ENCODE measurements at regions not wholly inside any gene's neighbourhood (a gene's known extent, or its start where the extent isn't known, plus 50 kb on each side); places are given as distances from the start of the nearest gene placed in this dataset.
"Not testable (repeated sequence)": the region's sequence is repeated elsewhere in the genome, so short reads cannot be mapped to it uniquely, and the experiment has no call there.

DNA sequence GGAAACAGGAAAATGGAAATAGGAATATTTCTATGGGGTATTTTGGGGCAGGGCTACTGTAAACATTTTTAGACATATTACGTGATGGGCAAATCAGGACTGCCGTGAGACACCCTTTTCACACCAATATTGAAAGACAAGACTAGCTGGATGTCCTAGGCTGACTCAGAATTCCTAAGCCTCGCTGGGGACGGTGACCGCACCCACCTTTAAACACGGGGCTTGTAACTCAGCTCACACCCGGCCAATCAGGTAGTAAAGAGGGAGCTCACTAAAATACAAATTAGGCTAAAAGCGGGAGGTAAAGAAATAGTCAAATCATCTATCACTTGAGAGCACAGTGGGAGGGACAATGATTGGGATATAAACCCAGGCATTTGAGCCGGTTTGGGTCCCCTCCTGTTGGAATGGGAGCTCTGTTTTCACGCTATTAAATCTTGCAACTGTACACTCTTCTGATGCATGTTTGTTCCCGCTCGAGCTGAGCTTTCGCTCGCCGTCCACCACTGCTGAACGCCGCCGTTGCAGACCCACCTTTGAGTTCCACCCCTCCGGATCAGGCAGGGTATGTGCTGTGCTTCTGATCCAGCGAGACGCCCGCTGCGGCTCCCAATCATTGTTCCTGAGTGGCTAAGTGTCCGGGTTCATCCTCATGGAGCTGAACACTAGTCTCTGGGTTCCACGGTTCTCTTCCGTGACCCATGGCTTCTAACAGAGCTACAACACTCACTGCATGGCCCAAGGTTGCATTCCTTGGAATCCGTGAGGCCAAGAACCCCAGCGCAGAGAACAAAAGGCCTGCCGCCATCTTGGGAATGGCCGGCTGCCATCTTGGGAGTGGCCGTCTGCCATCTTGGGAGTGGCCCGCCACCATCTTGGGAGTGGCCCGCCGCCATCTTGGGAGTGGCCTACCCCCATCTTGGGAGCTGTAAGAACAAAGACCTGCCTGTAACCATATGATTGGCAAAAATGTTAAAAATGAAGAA lies 152.6 kb downstream of the CRLF2 start:
- no peak for DNase-seq (ENCODE audit: low spot score in 2 of 2)
- no peaks in the 10 kb centered on the region for H3K4me1 ChIP-seq
- peaks cover 22 to 24% of the 10 kb centered on the region in 2 donors for H3K9me3 ChIP-seq
- intact Hi-C loops (cut with DNase I; ENCODE audit: low total_unique reads), result no loop called here
- H3K27me3 ChIP-seq, result no peaks in the 10 kb centered on the region
- no peak overlapping the region for H3K27ac ChIP-seq
- no peaks in the 10 kb centered on the region for H3K36me3 ChIP-seq
- TF ChIP-seq POLR2A (IDR thresholded peaks at IDR 0.05) (no peak), POLR2AphosphoS5 (IDR thresholded peaks at IDR 0.05) (no peak)
- TF ChIP-seq, protein P1, sequence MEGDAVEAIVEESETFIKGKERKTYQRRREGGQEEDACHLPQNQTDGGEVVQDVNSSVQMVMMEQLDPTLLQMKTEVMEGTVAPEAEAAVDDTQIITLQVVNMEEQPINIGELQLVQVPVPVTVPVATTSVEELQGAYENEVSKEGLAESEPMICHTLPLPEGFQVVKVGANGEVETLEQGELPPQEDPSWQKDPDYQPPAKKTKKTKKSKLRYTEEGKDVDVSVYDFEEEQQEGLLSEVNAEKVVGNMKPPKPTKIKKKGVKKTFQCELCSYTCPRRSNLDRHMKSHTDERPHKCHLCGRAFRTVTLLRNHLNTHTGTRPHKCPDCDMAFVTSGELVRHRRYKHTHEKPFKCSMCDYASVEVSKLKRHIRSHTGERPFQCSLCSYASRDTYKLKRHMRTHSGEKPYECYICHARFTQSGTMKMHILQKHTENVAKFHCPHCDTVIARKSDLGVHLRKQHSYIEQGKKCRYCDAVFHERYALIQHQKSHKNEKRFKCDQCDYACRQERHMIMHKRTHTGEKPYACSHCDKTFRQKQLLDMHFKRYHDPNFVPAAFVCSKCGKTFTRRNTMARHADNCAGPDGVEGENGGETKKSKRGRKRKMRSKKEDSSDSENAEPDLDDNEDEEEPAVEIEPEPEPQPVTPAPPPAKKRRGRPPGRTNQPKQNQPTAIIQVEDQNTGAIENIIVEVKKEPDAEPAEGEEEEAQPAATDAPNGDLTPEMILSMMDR (IDR thresholded peaks at IDR 0.05), result no peak
- no peak overlapping the region for H3K4me3 ChIP-seq

DNA sequence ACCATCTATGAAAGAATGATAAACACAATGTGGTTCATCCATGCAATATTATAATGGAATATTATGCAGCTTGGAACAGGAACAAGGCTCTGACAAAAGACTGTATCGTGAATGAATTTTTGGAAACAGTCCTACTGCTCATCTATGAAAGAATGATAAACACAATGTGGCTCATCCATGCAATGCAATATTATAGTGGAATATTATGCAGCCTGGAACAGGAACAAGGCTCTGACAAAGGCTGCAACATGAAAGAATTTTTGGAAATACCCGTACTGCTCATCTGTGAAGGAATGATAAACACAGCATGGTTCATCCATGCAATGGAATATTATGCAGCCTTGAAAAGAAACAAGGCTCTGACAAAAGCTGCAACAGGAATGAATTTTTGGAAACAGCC lies 158.8 kb downstream of the CRLF2 start:
- DNase-seq (ENCODE audit: low spot score in 2 of 2); H3K36me3 ChIP-seq; H3K27me3 ChIP-seq; H3K27ac ChIP-seq; H3K4me1 ChIP-seq; intact Hi-C loops (cut with DNase I; ENCODE audit: low total_unique reads); H3K4me3 ChIP-seq: not testable (repeated sequence)
- H3K9me3 ChIP-seq, result peaks cover 29 to 34% of the 10 kb centered on the region in 2 donors

DNA sequence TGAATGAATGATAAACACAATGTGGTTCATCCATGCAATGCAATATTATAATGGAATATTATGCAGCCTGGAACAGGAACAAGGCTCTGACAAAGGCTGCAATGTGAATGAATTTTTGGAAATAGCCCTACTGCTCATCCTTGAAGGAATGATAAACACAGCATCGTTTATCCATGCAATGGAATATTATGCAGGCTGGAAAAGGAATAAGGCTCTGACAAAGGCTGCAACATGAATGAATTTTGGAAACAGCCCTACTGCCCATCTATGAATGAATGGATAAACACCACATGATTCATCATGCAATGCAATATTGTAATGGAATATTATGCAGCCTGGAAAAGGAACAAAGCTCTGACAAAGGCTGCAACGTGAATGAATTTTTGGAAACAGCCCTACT lies 159.4 kb downstream of the CRLF2 start:
- no peaks in the 10 kb centered on the region for H3K27me3 ChIP-seq
- no peaks in the 10 kb centered on the region for H3K4me1 ChIP-seq
- intact Hi-C loops (cut with DNase I; ENCODE audit: low total_unique reads), result no loop called here
- peaks cover 29 to 34% of the 10 kb centered on the region in 2 donors for H3K9me3 ChIP-seq
- H3K4me3 ChIP-seq, result no peak overlapping the region
- DNase-seq (ENCODE audit: low spot score in 2 of 2), result no peak
- no peaks in the 10 kb centered on the region for H3K36me3 ChIP-seq
- no peak overlapping the region for H3K27ac ChIP-seq
- TF ChIP-seq, protein P1 (IDR thresholded peaks at IDR 0.05), result no peak
- no peak for TF ChIP-seq POLR2A (IDR thresholded peaks at IDR 0.05)
- no peak for TF ChIP-seq POLR2AphosphoS5 (IDR thresholded peaks at IDR 0.05)

DNA sequence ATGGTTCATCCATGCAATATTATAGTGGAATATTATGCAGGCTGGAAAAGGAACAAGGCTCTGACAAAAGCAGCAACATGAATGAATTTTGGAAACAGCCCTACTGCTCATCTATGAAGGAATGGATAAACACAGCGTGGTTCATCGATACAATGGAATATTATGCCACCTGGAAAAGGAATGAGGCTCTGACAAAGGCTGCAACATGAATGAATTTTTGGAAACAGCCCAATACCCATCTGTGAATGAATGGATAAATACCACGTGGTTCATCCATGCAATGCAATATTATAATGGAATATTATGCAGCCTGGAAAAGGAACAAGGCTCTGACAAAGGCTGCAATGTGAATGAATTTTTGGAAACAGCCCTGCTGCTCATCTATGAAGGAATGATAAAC lies 160.4 kb downstream of the CRLF2 start:
- no peak overlapping the region for H3K4me3 ChIP-seq
- H3K4me1 ChIP-seq, result no peaks in the 10 kb centered on the region
- H3K36me3 ChIP-seq, result no peaks in the 10 kb centered on the region
- TF ChIP-seq, protein P1 (IDR thresholded peaks at IDR 0.05), result no peak
- TF ChIP-seq POLR2A (IDR thresholded peaks at IDR 0.05) (no peak), POLR2AphosphoS5 (IDR thresholded peaks at IDR 0.05) (no peak)
- H3K27me3 ChIP-seq, result no peaks in the 10 kb centered on the region
- peaks cover 29 to 34% of the 10 kb centered on the region in 2 donors for H3K9me3 ChIP-seq
- no peak overlapping the region for H3K27ac ChIP-seq
- intact Hi-C loops (cut with DNase I; ENCODE audit: low total_unique reads), result no loop called here
- DNase-seq (ENCODE audit: low spot score in 2 of 2), result no peak

DNA sequence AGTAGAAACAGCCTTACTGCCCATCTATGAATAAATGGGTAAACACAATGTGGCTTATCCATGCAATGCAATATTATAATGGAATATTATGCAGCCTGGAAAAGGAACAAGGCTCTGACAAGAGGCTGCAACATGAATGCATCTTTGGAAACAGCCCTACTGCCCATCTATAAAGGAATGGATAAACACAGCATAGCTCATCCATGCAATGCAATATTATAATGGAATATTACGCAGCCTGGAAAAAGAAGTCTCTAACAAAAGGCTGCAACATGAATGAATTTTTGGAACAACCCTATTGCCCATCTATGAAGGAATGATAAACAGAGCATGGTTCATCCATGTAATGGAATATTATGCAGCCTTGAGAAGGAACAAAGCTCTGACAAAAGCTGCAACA lies 161.0 kb downstream of the CRLF2 start:
- H3K36me3 ChIP-seq, result no peaks in the 10 kb centered on the region
- H3K4me1 ChIP-seq, result no peaks in the 10 kb centered on the region
- peaks cover 31 to 36% of the 10 kb centered on the region in 2 donors for H3K9me3 ChIP-seq
- intact Hi-C loops (cut with DNase I; ENCODE audit: low total_unique reads), result no loop called here
- H3K27ac ChIP-seq, result no peak overlapping the region
- H3K27me3 ChIP-seq, result no peaks in the 10 kb centered on the region
- TF ChIP-seq, protein P1 (IDR thresholded peaks at IDR 0.05), result no peak
- TF ChIP-seq POLR2AphosphoS5 (IDR thresholded peaks at IDR 0.05) (no peak), POLR2A (IDR thresholded peaks at IDR 0.05) (no peak)
- no peak for DNase-seq (ENCODE audit: low spot score in 2 of 2)
- no peak overlapping the region for H3K4me3 ChIP-seq

Measured in breast epithelium (tissue), 4 donors.